ENCODE measurements at regions not wholly inside any gene's neighbourhood (a gene's known extent, or its start where the extent isn't known, plus 50 kb on each side); places are given as distances from the start of the nearest gene placed in this dataset.

GRCh38 chr18:38406607-38407006, 841.0 kb upstream of the CELF4 start:
- no peak for TF ChIP-seq CTCF (conservative IDR thresholded peaks at IDR 0.05; ENCODE audit: control insufficient read depth, insufficient read depth, low read depth, low read length)
- H3K4me3 ChIP-seq (ENCODE audit: control insufficient read depth, low read depth, low read length) = no peak overlapping the region
- DNase-seq (ENCODE audit: low read depth) = no peak

GRCh38 chr18:38402509-38402908, 836.9 kb upstream of the CELF4 start:
- no peak for TF ChIP-seq CTCF (conservative IDR thresholded peaks at IDR 0.05; ENCODE audit: control insufficient read depth, insufficient read depth, low read depth, low read length)
- no peak overlapping the region for H3K4me3 ChIP-seq (ENCODE audit: control insufficient read depth, low read depth, low read length)
- DNase-seq (ENCODE audit: low read depth) = no peak

GRCh38 chr18:38397094-38397493, 831.5 kb upstream of the CELF4 start:
- no peak for TF ChIP-seq CTCF (conservative IDR thresholded peaks at IDR 0.05; ENCODE audit: control insufficient read depth, insufficient read depth, low read depth, low read length)
- no peak overlapping the region for H3K4me3 ChIP-seq (ENCODE audit: control insufficient read depth, low read depth, low read length)
- no peak for DNase-seq (ENCODE audit: low read depth)

GRCh38 chr18:38386146-38386545, 820.5 kb upstream of the CELF4 start:
- no peak overlapping the region for H3K4me3 ChIP-seq (ENCODE audit: control insufficient read depth, low read depth, low read length)
- DNase-seq (ENCODE audit: low read depth) = no peak

GRCh38 chr18:38369772-38370690, 804.4 kb upstream of the CELF4 start:
- no peak for TF ChIP-seq CTCF (conservative IDR thresholded peaks at IDR 0.05; ENCODE audit: control insufficient read depth, insufficient read depth, low read depth, low read length)
- H3K4me3 ChIP-seq (ENCODE audit: control insufficient read depth, low read depth, low read length) = no peak overlapping the region
- DNase-seq (ENCODE audit: low read depth) = no peak

More at GRCh38 chr18:38386146-38386545, 820.5 kb upstream of the CELF4 start:
- TF ChIP-seq CTCF (conservative IDR thresholded peaks at IDR 0.05; ENCODE audit: control insufficient read depth, insufficient read depth, low read depth, low read length) = no peak

GRCh38 chr18:38368886-38369285, 803.3 kb upstream of the CELF4 start:
- no peak overlapping the region for H3K4me3 ChIP-seq (ENCODE audit: control insufficient read depth, low read depth, low read length)
- no peak for DNase-seq (ENCODE audit: low read depth)
- no peak for TF ChIP-seq CTCF (conservative IDR thresholded peaks at IDR 0.05; ENCODE audit: control insufficient read depth, insufficient read depth, low read depth, low read length)

Data from fibroblast of mammary gland (primary cell).